GM18867 (cell line): ENCODE measurements at regions not wholly inside any gene's neighbourhood (a gene's known extent, or its start where the extent isn't known, plus 50 kb on each side); places are given as distances from the start of the nearest gene placed in this dataset.

Experiments used
- ATAC-seq: cut with Tn5 transposase; IDR thresholded peaks from one replicate; pipeline ENCODE4 v1.9.1; 2021; ENCODE audit warnings: mild to moderate bottlenecking, moderate library complexity; ENCODE audit not compliant: unreplicated experiment

DNA sequence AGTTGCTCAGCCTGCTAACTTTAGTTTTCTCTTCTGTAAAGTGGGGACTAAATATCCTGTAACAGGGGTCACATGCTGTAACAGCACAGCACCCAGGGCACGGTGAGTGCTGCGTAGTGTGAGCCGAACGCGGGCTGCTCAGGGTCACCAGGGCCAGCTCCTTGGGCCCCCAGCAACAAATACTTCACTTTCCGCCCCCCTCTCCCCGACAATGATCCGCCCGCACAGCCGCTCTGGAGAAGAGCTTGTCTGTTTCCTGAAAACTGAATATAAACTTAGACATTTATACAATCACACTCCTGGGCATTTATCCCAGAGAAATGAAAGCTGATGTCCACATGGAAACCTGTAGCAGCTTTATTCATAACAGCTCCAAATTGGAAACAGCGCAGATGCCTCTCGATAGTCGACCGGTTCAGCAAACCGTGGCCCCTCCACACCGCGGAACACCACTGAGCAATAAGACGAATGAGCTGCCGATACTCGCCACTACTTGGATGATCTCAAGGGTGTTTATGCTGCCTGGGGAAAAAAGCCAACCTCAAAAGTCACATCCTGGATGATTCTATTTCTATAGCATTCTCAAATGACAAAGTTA is 267.2 kb downstream of the PARN start:
- ATAC-seq = no peak

DNA sequence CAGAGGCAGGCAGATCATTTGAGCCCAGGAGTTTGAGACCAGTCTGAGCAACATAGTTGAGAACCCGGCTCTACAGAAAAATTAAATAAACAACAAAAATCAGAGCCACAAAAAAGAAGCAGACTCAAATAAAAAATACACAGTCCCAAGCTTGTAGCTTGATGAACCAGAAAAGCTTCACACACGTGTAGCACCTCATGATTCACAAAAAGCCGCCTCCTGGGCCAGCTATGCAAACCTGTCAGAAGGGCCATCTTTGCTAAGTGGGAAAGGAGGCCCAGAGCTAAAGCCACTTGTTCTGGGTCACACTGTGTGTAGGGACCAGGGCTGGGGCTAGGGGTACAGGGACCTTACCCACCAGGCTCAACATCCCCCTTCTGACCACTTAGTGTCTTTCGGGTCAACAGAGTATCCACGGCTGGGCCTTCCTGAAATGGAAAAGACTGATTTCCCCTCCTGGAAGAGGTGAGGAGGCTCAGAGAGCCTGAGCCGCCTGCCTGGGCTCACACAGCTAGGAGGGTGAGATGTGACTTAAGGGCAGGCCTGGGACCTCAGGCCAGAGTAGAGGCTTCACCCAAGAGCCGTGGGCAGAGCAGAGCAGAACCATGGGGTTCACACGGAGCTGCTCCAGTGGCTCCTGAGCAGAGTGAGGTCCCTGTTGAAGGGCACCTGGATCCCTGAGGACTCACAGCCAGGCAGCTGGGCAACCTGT is 269.6 kb downstream of the PARN start:
- no peak for ATAC-seq

- no peak for ATAC-seq
Observed at GRCh38 chr16:14358697-14359305, 271.3 kb downstream of the PARN start.

DNA sequence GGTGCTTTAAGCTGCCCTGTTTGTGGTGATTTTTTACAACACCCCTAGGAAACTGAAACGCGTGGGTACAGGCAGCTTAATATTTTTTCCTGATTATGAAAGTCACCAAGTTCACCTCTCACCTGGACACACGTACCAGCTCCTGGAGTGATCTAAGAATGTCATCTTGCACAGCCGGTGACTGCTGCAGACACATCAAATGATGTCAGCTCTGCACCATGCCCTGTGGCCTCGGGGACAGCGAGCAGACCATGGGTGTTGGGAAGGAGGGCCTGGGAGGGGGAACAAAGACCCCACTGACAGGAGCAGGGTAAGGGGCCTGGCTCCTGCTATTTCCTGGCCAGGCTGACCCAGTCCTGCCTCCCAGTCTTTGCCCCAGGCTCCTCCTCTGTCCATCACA is 272.7 kb downstream of the PARN start:
- ATAC-seq = no peak

DNA sequence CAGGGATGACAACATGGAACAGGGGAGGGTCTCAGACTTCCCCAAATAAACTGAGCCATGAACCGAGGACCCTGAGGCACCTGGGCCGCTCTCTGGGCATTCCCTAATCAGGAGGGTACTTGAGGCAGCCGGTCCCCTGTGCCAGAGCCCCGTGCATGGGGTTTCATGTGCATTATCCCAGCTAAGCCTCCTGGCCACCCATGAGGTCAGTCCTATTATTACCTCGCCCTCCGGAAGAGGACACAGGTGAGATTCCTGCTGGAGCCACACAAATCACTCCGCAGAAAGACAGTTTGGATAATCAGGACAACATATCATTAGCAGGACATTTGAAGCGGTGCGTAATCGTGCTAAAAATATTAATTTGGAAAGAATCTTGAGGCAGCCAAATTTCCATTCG is 274.0 kb downstream of the PARN start:
- ATAC-seq = no peak

DNA sequence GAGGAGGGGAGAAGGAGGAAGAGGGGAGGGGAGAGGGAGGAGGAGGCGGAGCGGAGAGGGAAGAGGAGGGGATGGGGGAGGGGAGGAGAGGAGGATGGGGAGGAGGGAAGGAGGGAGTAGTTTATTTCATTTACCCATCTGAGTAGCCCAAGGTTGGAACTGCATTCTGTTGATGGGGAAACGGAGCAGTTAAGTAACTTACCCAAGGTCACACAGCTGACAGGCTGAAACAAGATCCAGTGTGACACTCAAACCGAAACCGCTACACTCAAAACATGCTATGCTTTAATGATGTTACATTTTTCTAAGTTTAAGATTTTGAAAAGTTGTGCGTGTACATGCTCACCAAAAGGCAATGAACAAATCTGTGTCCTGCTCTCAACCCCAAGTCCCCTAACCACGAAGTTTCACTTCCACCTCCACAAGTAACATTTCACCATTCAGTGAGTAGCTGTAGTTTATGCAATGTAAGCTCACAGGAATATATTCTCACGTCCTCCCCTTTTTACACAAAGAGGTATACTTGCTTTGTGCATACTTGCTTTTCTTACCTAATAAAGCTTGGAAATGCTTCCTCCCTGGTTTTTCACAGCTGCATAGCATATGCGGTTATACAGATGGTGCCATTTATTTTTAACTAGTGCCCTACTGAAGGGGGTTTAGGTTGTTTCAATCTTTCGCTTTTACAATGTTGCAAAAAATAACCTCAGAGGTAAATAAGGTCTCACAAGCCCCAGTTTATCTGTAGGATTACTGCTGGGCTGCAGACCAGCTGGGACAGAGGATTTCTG is 275.3 kb downstream of the PARN start:
- peak; percentile 88 for ATAC-seq

DNA sequence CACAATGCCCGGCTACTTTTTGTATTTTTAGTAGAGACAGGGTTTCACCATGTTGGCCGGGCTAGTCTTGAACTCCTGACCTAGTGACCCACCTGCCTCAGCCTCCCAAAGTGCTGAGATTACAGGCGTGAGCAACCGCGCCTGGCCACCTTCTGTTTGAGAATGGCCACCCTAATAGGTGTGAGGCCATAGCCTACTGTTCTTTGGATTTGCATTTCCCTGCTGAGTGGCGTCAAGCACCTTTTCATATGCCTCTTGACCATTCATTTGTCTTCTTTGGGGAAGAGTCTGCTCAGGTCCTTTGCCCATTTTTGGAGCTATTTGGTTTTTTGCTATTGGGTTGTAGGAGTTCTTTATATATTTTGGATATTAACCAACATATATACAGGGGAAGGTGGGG is 276.7 kb downstream of the PARN start:
- ATAC-seq = no peak

DNA sequence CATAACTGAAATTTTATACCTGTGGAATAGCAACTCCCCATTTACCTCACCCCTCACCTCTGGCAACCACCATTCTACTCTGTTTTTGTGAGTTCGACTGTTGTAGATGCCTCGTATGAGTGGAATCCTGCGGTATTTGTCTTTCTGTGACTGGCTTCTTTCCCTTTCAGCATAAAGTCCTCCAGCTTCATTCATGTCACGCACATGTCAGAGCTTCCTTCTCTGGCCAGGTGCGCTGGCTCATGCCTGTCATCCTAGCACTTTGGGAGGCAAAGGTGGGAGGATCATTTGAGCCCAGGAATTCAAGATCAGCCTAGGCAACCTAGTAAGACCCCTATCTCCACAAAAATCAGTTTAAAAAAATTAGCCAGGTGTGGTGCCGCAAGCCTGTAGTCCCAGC is 278.4 kb downstream of the PARN start:
- ATAC-seq = no peak

DNA sequence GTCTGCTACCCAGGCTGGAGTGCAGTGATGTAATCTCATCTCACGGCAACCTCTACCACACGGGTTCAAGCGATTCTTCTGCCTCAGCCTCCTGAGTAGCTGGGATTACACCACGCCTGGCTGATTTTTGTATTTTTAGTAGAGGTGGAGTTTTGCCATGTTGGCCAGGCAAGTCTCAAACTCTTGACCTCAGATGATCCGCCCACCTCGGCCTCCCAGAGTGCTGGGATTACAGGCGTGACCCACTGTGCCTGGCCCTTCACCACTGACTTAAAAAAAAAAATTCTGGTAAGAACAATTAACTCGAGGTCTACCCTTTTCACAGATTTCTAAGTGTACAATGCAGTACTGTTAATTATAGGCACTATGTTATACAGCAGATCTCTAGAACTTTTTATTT is 279.4 kb downstream of the PARN start:
- no peak for ATAC-seq

DNA sequence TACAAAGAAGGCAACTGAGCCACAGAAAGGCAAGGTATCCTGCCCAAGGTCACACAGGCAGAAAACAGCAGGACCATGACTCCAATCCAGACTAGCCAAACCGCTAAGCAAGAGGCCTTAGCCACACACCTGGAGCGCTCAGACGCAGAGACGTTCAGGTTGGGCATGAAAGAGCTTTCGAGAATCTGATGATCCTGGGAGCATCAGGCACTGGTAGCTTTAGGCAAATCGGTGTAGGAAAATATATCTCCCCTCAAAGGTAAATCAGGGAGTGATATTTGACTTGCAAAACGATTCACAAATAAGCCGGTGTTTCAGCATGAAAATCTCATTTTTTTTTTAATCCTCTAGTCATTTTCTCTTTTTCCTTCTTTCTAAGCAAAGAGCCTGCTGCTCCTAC is 279.0 kb downstream of the MRTFB start:
- ATAC-seq = no peak

DNA sequence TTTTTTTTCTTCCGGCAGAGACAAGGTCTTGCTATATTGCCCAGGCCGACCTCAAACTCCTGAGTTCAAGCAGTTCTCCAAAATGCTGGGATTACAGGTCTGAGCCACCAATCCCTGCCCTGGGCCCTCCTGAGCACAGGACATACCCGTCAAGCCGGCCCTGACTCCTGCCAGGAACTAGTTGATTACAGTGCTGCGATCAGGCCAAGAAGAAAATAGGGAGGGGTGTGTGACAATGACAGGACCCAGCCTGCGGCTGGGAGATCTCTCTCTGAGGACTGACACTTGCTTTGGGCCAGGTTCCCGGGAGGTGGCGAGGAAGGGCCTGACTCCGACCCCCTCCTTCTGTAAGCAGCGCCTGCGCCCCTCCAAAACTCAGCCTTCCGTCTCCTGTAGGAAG is 276.6 kb downstream of the MRTFB start:
- no peak for ATAC-seq

GRCh38 chr16:14346278-14347142 is 275.4 kb downstream of the MRTFB start:
- ATAC-seq = no peak

DNA sequence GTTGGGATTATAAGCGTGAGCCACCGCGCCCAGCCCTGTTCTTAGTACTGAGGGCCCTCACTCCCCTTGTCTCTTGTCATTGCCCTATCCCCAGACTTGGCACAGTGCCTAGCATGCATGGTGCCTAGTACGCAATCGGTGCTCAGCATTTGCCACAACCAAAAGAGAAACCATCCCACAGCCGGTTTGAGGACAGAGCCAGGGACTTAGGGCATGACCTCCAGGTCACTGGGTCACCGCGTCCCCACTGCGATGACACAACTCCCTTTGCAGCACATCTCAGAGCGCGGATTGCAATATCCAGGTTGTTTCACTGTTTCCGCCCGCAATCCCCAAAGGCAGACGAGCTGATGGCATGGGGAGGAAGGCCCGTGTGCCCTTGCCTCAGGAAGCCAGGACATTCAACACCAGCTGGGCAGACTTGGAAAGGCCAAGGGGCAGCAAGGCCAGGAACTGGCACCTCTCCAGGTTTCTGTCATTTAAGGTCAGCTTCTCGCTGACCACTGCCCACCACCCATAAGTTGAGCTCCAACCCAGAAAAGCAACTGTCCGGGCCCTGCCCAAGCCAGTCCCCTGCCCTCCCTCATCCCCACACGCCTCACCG is 274.5 kb downstream of the MRTFB start:
- ATAC-seq = no peak

DNA sequence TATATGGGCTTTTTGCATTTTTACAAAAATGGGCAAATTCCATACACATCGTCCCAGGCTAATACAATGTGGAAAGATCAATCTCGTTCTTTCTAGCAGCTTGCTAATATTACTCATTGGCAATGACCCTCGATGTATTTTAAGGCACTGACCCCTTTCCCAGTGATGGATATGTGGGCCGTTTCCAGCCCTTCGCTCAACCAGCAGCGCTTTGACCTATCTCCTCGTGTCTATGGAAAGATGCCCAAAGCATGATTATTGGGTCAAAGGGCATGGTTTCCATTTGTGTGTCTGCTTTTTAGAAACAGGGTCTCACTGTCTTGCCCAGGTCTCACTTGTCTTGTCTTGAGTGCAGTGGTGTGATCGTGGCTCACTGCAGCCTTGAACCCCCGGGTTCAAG is 273.8 kb downstream of the MRTFB start:
- no peak for ATAC-seq

DNA sequence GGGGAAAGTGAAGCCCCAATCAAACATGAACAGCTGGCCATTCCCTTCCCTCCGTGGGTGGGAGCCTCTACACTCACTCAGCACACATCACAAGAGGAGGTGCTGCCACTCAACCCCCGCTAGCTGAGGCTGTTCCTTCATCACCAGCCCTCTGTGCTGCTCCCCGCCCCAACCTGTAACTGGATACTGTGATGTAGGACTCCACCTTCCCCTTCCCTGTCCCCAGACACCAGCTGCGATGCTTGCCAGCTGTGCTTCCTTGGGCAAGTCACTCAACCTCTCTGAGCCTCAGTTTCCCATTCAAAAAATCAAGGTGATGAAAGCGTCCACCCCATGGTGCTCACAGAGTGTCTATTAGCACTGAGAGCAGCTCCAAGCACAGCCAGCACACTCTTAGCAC is 273.2 kb downstream of the MRTFB start:
- no peak for ATAC-seq

GRCh38 chr16:14341324-14342225 is 270.5 kb downstream of the MRTFB start:
- ATAC-seq = no peak

DNA sequence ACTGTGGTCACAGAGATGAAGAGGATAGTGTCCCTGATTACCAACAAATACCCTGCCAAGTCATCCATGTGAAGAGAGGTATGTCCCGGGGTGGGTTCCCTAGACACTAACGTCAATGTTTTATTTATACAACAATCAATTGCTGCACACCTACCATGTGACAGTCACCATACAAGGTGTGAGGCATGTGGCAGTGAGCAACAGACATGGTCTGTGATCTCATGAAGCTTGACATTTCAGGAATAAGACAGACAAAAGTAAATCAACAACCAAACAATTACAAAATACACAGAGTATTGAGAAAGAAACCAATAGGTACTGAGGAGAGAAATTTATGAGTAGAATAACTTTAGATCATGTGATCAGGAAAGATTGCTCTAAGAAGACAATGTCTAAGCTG is 268.6 kb downstream of the MRTFB start:
- no peak for ATAC-seq

- no peak for ATAC-seq
Observed at GRCh38 chr16:14338969-14339368, 267.9 kb downstream of the MRTFB start.

DNA sequence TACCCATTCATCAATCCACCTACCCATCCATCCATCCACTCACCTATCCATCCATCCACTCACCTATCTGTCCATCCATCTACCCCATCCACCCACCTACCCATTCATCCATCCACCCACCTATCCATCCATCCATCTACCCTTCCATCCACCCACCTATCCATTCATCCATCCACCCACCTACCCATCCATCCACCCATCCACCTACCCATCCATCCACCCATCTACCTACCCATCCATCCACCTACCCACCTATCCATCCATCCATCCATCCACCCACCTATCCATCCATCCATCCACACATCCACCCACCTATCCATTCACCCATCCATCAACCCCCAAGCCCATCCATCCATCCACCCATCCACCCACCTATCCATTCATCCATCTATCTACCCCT is 267.1 kb downstream of the MRTFB start:
- no peak for ATAC-seq
